Sigmoid colon (tissue), 6 donors: ENCODE measurements at regions not wholly inside any gene's neighbourhood (a gene's known extent, or its start where the extent isn't known, plus 50 kb on each side); places are given as distances from the start of the nearest gene placed in this dataset.

Experiments used
- DNase-seq: peaks from one replicate; pipeline ENCODE4 v3.0.0-alpha.2; 2019
- H3K27ac ChIP-seq, 4 donors: fragments of 200-600 bp; sonication (generic); one replicate each; pipeline ENCODE4 v1.5.1; 2016 to 2019; ENCODE audit warnings: mild to moderate bottlenecking in 1 of 4
- H3K27me3 ChIP-seq, 3 donors: fragments of 200-600 bp; sonication (generic); one replicate each; pipeline ENCODE4 v1.5.1; 2019; ENCODE audit warnings: mild to moderate bottlenecking in 1 of 3
- H3K36me3 ChIP-seq, 4 donors: fragments of 200-600 bp; sonication (generic); one replicate each; pipeline ENCODE4 v1.5.1; 2016 to 2019
- H3K4me1 ChIP-seq, 4 donors: fragments of 200-600 bp; sonication (generic); one replicate each; pipeline ENCODE4 v1.5.1; 2017 to 2019
- H3K4me3 ChIP-seq, 4 donors: fragments of 200-600 bp; sonication (generic); one replicate each; pipeline ENCODE4 v1.5.1; 2017 to 2019; ENCODE audit warnings: mild to moderate bottlenecking in 2 of 4, moderate library complexity in 1 of 4
- H3K9me3 ChIP-seq, 4 donors: fragments of 200-600 bp in 3 of 4; sonication (generic) in 3 of 4; one replicate each; pipeline versions ENCODE4 v1.5.1 to v1.6.1; 2013 to 2019
- EP300 ChIP-seq, 4 donors: sonication (generic); formaldehyde crosslinking; IDR thresholded peaks; one replicate each; pipeline ENCODE4 v1.6.1; 2017; ENCODE audit warnings: antibody characterized with exemption in 4 of 4
- POLR2A ChIP-seq, 2 donors: fragments of 450-650 bp; IDR thresholded peaks; one replicate each; pipeline ENCODE4 v1.6.1; 2016; ENCODE audit warnings: antibody characterized with exemption in 2 of 2, mild to moderate bottlenecking in 2 of 2, moderate library complexity in 2 of 2
- POLR2AphosphoS5 ChIP-seq, 4 donors: sonication (generic); formaldehyde crosslinking; IDR thresholded peaks; one replicate each; pipeline ENCODE4 v1.6.1; 2017; ENCODE audit warnings: antibody characterized with exemption in 4 of 4
- WGBS, 2 donors: extraction: QIAGEN DNeasy Blood & Tissue Kit; methylation state at CpG; one replicate each; pipeline ENCODE4 v1.1.7; 2013; 5-methylcytosine and 5-hydroxymethylcytosine counted together
- intact Hi-C: fragments of 100-400 bp; cut with DNase I; formaldehyde crosslinking; loops from one replicate; pipeline ENCODE4 v1.15.1; 2023
- TF ChIP-seq, protein P1 (sequence below), 4 experiments: fragments of 450-650 bp in 3 of 4; fragments of 200-600 bp in 1 of 4; IDR thresholded peaks; one replicate each; pipeline ENCODE4 v1.5.1; 2016 to 2019; ENCODE audit warnings: antibody characterized with exemption in 4 of 4, mild to moderate bottlenecking in 3 of 4, moderate library complexity in 2 of 4
- donor health status: healthy with polysubstance abuse.
- donor health status: healthy.

DNA sequence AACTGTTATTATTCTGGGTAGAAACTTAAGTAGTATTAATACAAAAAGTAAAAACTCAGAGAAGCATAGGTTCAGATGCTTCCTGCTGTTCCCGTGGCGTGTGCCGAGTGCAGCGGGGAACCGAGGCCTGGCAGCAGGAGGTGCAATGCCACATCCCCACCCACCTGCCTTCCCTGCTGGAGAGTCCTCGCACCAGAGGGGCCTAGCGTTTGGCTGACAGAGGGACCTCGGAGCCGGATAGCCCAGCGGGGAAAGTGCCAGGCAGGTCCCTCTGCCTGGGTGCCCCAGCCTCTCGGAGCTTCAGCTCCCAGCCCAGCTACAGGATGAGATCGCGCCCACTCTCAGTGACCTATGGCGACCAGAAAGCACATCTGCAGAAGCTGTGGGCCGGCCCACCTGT is 169.6 kb upstream of the GSE1 start:
- no peak for TF ChIP-seq EP300 (IDR thresholded peaks at IDR 0.05)
- TF ChIP-seq, protein P1, sequence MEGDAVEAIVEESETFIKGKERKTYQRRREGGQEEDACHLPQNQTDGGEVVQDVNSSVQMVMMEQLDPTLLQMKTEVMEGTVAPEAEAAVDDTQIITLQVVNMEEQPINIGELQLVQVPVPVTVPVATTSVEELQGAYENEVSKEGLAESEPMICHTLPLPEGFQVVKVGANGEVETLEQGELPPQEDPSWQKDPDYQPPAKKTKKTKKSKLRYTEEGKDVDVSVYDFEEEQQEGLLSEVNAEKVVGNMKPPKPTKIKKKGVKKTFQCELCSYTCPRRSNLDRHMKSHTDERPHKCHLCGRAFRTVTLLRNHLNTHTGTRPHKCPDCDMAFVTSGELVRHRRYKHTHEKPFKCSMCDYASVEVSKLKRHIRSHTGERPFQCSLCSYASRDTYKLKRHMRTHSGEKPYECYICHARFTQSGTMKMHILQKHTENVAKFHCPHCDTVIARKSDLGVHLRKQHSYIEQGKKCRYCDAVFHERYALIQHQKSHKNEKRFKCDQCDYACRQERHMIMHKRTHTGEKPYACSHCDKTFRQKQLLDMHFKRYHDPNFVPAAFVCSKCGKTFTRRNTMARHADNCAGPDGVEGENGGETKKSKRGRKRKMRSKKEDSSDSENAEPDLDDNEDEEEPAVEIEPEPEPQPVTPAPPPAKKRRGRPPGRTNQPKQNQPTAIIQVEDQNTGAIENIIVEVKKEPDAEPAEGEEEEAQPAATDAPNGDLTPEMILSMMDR (IDR thresholded peaks at IDR 0.05) = no peak
- no peak for TF ChIP-seq POLR2AphosphoS5 (IDR thresholded peaks at IDR 0.05)
- no peak for TF ChIP-seq POLR2A (IDR thresholded peaks at IDR 0.05)
- H3K27ac ChIP-seq = no peak overlapping the region
- no peaks in the 10 kb centered on the region for H3K36me3 ChIP-seq
- WGBS, 2 donors = 93 to 94% methylated on average over 15 of the region's 15 CpGs
- peaks cover 0 to 35% (median 29%) of the 10 kb centered on the region in 4 donors for H3K4me1 ChIP-seq
- no peaks in the 10 kb centered on the region for H3K27me3 ChIP-seq
- no peak for DNase-seq
- no peaks in the 10 kb centered on the region for H3K9me3 ChIP-seq
- H3K4me3 ChIP-seq = no peak overlapping the region
- intact Hi-C loops = no loop called here

DNA sequence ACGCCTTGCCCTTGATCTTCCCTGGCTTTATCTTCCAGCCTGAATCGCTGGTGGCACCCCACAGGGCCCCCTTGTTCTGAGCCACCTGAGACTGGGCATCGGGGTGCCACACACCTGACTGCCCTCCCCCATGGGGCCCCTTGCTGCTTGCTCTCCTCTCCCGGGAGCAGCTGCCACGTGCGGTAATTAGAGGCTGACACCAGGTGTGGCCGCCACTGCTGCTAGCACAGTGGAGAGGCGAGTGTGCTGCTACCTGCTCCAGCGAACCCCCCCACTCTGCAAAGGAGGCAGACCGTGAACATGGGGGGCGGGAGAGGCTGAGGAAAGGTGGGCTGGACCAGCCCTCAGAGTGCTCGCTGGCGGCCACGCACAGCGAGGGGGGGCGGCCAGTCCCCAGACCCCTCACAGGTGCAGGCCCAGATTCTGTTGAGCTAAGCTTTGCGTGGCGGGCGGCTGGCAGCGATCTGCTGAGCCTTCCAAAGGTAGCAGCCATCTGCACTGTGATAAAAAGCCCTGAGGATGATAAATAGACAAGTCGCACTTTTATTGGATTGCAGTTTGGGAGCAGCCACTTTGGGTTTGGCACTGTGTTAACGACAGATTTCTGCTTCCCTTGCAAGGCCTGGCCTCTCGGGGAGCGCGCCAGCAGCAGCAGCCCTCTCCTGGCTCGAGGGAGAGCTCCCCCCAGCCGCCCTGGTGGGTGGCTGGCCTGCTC is 167.9 kb upstream of the GSE1 start:
- no peaks in the 10 kb centered on the region for H3K27me3 ChIP-seq
- WGBS, 2 donors = 16 to 45% methylated on average over 27 of the region's 27 CpGs
- no peak for DNase-seq
- no peak overlapping the region for H3K4me3 ChIP-seq
- H3K9me3 ChIP-seq = no peaks in the 10 kb centered on the region
- peaks cover 0 to 48% (median 39%) of the 10 kb centered on the region in 4 donors for H3K4me1 ChIP-seq
- H3K27ac ChIP-seq = peak overlapping the region in 3 of 4 donors; percentile 62 to 75 (median 74)
- no peaks in the 10 kb centered on the region for H3K36me3 ChIP-seq
- TF ChIP-seq POLR2AphosphoS5 (IDR thresholded peaks at IDR 0.05) (no peak), POLR2A (IDR thresholded peaks at IDR 0.05) (no peak)
- intact Hi-C loops = no loop called here

DNA sequence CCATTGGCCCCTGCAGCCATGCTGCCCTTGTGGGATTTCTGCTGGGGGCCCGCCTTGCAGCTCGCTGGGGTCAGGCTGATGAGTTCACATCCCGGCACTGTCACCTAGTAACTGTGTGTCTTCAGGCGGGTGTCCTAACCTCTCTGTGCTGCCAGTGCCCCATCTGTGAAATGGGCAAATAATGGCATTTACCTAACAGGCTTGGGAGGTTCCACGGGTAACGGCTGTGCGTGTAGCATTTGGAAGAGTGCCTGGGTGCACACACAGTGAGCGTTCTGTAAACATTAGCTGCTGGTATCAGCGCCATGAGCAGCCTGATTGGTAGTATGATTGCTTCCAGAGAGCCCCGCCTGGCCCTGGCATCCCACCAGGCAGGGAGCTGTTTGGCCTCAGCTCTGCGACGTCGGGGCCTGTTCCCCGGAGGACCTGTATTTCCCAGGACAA is 167.3 kb upstream of the GSE1 start:
- 26 to 66% methylated on average over 14 of the region's 14 CpGs for WGBS, 2 donors
- Histone ChIP-seq H3K27ac (peak overlapping the region in 3 of 4 donors; percentile 62 to 75 (median 74)), H3K27me3 (no peaks in the 10 kb centered on the region), H3K4me1 (peaks cover 0 to 48% (median 39%) of the 10 kb centered on the region in 4 donors), H3K4me3 (no peak overlapping the region), H3K36me3 (no peaks in the 10 kb centered on the region), H3K9me3 (no peaks in the 10 kb centered on the region)
- TF ChIP-seq POLR2AphosphoS5 (IDR thresholded peaks at IDR 0.05) (peak in 3 of 4 donors; percentile 7 to 31 (median 25)), EP300 (IDR thresholded peaks at IDR 0.05) (no peak)
- intact Hi-C loops = no loop called here
- peak; percentile 84 for DNase-seq

DNA sequence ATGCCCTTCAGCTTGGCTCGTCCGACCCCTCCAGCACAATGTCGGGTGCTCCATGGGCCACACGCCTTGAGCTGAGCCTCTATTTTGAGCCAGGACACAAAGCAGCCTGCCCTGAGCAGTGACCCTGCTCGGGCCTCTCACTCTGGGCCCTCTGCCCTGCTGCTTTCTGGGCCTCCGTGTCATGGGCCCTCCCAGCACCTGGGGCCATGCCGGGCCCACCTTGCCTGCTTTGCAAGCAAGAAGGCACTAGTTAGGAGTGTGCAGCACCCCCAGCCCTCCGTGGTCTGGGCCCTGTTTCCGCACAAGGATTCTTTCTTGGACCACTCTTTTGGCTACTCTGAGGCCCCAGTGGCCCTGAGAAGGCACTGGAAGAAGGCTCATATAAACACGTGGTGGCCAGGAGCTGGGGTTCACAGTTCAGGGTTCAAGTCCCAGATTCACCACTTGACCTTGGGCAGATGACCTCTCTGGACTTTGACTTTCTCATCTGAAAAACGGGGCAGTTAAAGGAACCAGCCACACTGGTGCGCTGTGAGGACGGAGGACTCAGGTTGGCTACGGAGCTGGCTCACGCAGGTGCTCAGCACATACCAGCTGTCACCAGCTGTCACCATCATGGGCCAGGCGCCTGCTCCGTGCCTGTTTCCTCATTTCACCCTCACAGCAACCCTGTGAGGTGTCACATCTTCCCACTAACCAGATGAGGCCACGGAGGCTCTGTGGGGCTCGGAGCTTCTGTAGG is 166.0 kb upstream of the GSE1 start:
- Histone ChIP-seq H3K4me1 (peaks cover 0 to 48% (median 39%) of the 10 kb centered on the region in 4 donors), H3K27ac (peak overlapping the region in 3 of 4 donors; percentile 62 to 75 (median 74)), H3K36me3 (no peaks in the 10 kb centered on the region), H3K4me3 (no peak overlapping the region), H3K9me3 (no peaks in the 10 kb centered on the region), H3K27me3 (no peaks in the 10 kb centered on the region)
- intact Hi-C loops = no loop called here
- DNase-seq = no peak
- WGBS, 2 donors = 49 to 62% methylated on average over 19 of the region's 19 CpGs
- TF ChIP-seq POLR2AphosphoS5 (IDR thresholded peaks at IDR 0.05) (peak in 1 of 4 donors; percentile 13), POLR2A (IDR thresholded peaks at IDR 0.05) (no peak)

DNA sequence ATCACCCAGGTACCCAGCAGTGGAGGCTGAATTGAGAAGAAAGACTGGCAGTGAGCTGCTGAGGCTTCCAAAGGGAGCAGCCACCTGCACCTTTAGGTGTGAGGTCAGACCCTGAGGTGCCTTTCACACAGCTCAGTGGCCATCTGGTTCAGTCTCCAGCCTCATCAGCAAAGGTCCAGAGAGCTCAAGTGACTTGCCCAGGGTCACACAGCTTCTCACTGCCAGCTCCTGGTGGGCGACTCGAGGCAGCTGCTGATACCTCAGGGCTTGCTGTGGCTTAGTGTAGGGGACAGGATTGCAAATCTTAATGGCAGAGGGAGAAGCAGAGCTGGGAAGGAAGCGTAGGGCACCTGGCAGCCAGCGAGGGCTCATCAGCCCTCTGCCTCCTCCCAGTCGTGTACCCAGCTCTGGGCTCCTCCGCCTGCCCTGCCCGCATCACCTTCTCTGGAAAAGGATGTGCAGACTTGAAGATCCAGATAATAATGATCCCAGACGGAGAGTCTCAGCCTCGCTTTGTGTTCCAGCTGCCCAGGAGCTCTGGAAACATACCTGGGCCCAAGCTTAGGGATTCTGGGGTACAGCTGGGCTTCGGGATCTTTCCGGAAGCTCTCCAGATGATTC is 165.3 kb upstream of the GSE1 start:
- no peaks in the 10 kb centered on the region for H3K9me3 ChIP-seq
- TF ChIP-seq EP300 (IDR thresholded peaks at IDR 0.05) = no peak
- no peak for TF ChIP-seq POLR2AphosphoS5 (IDR thresholded peaks at IDR 0.05)
- TF ChIP-seq, protein P1 (IDR thresholded peaks at IDR 0.05) = no peak
- no peak for TF ChIP-seq POLR2A (IDR thresholded peaks at IDR 0.05)
- WGBS, 2 donors = 57 to 66% methylated on average over 11 of the region's 11 CpGs
- no peak for DNase-seq
- H3K27ac ChIP-seq = peak overlapping the region in 3 of 4 donors; percentile 21 to 75 (median 74)
- H3K27me3 ChIP-seq = no peaks in the 10 kb centered on the region
- peaks cover 0 to 51% (median 39%) of the 10 kb centered on the region in 4 donors for H3K4me1 ChIP-seq
- H3K4me3 ChIP-seq = no peak overlapping the region
- intact Hi-C loops = no loop called here
- no peaks in the 10 kb centered on the region for H3K36me3 ChIP-seq
